ENCODE measurements at regions not wholly inside any gene's neighbourhood (a gene's known extent, or its start where the extent isn't known, plus 50 kb on each side); places are given as distances from the start of the nearest gene placed in this dataset.

DNA sequence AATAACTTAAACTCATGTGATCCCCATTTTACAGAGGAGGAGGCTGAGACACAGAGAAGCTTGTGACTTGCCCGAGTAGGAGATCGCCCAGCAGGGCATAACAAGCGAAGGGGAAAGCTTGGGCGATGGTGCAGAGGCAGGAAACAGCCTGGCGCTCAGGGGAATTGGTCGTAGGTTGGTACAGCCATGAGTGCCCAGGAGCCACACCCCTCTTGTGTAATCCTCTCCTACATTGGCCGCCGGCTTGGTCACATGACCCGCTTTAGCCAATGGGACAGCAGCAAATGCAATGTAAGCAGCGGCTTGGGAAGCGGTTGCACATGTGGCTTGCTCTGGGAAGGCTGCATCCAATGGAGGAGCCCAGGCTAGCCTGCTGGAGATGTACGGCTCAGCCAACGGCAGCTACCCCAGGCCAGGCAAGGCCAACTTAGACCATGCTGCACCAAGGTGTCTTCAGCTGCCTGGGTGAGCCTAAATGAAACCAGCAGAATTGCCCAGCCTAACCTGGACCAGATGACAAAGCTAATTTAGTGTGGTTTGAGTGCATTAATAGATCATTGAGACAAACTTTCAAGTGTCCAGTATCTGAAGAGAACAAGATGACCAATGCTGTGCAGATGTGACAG lies 50.3 kb upstream of the SLC6A6 start:
- H3K4me1 ChIP-seq (ENCODE audit: insufficient read depth, low read length) = no peaks in the 10 kb centered on the region
- ATAC-seq (ENCODE audit: insufficient read depth, low read depth) = peak; percentile 37; the same call in 2 of the 3 replicates
- no peaks in the 10 kb centered on the region for H3K36me3 ChIP-seq (ENCODE audit: insufficient read depth, low read length)
- TF ChIP-seq EZH2 (IDR thresholded peaks at IDR 0.05; ENCODE audit: borderline replicate concordance, low read depth, low read length, severe bottlenecking) = no peak
- TF ChIP-seq CTCF (IDR thresholded peaks at IDR 0.05; ENCODE audit: borderline replicate concordance, extremely low read depth, low read length, poor library complexity, severe bottlenecking) = no peak
- no peak overlapping the region for H3K9ac ChIP-seq (ENCODE audit: low read depth, low read length)
- H3K4me3 ChIP-seq (ENCODE audit: low read depth in 1 of 2, low read length in 2 of 2) = no peak overlapping the region
- no peaks in the 10 kb centered on the region for H3K9me3 ChIP-seq (ENCODE audit: insufficient read depth, low read length, severe bottlenecking)
- no peak overlapping the region for H3K27ac ChIP-seq (ENCODE audit: low read length)
- peaks cover 7% of the 10 kb centered on the region for H3K27me3 ChIP-seq (ENCODE audit: insufficient read depth, low read length, poor library complexity)
- no peaks in the 10 kb centered on the region for H3K79me2 ChIP-seq (ENCODE audit: insufficient read depth, low read length)
- H2AFZ ChIP-seq (ENCODE audit: low read depth, low read length) = no peak overlapping the region
- DNase-seq = peak; percentile 27
- no peak overlapping the region for H3K4me2 ChIP-seq (ENCODE audit: insufficient read depth, low read length)
- no peaks in the 10 kb centered on the region; the same call in 1 of the 2 replicates for H4K20me1 ChIP-seq (ENCODE audit: insufficient read depth, low read length)

All from DND-41 (cell line).